Adrenal gland (tissue), 5 donors: ENCODE measurements at regions not wholly inside any gene's neighbourhood (a gene's known extent, or its start where the extent isn't known, plus 50 kb on each side); places are given as distances from the start of the nearest gene placed in this dataset.

ENCODE experiments used
- POLR2A ChIP-seq, 2 donors: fragments of 450-650 bp; IDR thresholded peaks; one replicate each; pipeline ENCODE4 v1.6.1; 2017; ENCODE audit warnings: antibody characterized with exemption in 2 of 2, mild to moderate bottlenecking in 2 of 2, moderate library complexity in 1 of 2
- TF ChIP-seq, protein P1 (sequence below), 6 experiments: fragments of 450-650 bp in 4 of 6; fragments of 200-600 bp in 2 of 6; sonication (generic) in 1 of 6; IDR thresholded peaks; 1 replicate in 5 of 6; 2 replicates in 1 of 6; pipeline versions ENCODE4 v1.5.1 to v1.8.0; 2016 to 2021; ENCODE audit warnings: antibody characterized with exemption in 6 of 6, mild to moderate bottlenecking in 2 of 6, moderate library complexity in 1 of 6
- donor health status: DM: no; HTN: no; CAD: no.

GRCh38 chr14:53306911-53307310 lies 153.8 kb upstream of the DDHD1 start:
- TF ChIP-seq, protein P1, sequence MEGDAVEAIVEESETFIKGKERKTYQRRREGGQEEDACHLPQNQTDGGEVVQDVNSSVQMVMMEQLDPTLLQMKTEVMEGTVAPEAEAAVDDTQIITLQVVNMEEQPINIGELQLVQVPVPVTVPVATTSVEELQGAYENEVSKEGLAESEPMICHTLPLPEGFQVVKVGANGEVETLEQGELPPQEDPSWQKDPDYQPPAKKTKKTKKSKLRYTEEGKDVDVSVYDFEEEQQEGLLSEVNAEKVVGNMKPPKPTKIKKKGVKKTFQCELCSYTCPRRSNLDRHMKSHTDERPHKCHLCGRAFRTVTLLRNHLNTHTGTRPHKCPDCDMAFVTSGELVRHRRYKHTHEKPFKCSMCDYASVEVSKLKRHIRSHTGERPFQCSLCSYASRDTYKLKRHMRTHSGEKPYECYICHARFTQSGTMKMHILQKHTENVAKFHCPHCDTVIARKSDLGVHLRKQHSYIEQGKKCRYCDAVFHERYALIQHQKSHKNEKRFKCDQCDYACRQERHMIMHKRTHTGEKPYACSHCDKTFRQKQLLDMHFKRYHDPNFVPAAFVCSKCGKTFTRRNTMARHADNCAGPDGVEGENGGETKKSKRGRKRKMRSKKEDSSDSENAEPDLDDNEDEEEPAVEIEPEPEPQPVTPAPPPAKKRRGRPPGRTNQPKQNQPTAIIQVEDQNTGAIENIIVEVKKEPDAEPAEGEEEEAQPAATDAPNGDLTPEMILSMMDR (IDR thresholded peaks at IDR 0.05) = no peak
- TF ChIP-seq POLR2A (IDR thresholded peaks at IDR 0.05) = no peak
